NCI-H2081 treated with DMSO at 0.1 percent for 48 hours (cell line): ENCODE measurements at regions not wholly inside any gene's neighbourhood (a gene's known extent, or its start where the extent isn't known, plus 50 kb on each side); places are given as distances from the start of the nearest gene placed in this dataset.

Source experiments
- DNase-seq: peaks from one replicate; lab custom pipeline; 2025; lab: John Stamatoyannopoulos, UW

DNA sequence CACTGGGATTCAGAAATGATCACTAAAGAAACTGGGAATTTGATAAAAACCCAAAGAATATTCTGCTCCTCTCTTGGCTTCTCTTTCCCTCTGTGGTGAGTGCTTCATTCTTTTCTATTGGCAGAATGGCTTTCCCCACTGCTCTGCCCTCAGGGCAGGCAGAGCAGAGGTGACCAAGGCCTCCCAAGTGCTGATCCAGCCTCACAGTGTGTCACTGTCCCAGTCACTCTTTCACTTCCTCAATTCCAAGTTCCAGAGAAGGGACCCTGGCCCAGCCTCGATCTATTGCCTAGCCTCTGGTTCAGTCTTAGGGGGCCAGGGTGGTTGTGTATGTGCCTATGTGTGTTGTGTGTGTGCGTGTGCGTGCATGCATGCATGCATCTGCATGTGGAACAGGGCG lies 180.6 kb upstream of the TMTC4 start:
- DNase-seq, result no peak

DNA sequence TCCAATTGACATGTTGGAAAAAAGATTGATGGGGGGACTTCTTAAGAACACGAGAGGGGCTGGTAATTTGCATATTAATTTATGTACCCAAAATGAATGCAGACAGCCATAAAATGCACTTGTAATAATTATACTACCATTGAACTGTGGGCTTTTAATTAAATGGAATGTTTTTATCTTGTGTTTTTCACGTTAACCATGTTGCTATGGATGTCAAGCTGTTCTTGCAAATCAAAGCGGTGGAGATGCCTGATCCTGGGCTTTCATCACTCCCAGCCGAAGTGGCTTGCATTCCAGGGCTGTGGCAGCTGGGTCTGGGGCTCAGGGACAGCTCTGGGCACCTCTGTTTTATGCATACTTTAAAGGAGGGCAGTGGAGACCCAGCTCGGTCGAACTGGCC lies 179.4 kb upstream of the TMTC4 start:
- DNase-seq, result no peak

DNA sequence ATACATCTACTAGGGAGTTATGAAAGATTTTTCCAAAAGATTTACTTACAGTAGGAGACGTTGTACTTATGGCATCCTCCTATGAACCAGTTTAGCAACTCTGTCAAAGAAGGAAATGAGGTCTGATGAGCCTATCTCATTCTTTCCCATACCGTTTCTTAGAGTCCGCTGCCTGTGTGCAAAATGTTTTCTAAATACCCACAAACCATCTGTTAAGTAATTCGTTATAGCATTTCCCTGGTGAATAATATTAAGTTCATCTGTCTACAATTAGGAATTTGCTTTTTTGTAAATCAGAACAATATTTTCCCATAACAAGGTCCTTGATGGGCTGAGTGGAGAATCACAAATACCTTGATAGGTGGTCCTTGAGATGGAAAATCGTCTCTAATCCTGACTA lies 178.8 kb upstream of the TMTC4 start:
- DNase-seq, result no peak

DNA sequence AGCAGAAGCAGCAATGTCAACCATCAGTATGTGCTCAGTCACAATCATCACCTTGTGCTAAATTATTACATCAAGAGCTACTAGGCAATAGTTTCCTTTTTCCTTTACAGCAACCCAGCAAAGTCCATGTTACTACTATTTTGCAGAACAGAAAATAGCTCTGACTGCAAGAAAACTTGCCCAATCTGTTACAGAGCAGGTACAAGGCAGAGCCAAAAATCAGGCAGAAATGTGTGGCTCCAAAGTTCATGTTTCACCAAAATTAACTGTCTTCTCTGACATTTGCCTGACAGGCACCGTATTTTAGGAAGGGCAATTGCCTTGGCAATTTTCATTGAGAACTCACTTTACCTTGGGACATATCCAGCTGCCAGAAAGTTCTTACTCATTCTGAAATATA lies 177.6 kb upstream of the TMTC4 start:
- no peak for DNase-seq

DNA sequence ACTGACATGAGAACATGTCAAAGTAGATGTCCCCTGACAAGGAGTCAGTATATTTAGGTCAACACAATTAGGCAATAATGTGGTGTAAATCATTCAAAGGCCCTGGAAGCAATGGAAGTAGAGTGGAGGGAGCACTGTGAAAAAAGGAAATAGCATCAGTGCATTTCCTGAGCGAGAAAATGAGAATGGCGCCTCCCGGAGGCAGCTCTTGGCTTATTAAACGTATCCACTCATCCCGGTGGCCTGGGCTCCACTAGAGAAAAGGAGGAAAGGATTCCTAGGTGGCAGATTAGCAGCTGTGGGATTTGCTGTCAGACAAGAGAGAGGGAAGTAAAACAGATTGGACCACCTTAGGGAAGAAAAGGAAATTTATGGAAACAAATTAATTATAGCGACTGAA lies 173.7 kb upstream of the TMTC4 start:
- no peak for DNase-seq

DNA sequence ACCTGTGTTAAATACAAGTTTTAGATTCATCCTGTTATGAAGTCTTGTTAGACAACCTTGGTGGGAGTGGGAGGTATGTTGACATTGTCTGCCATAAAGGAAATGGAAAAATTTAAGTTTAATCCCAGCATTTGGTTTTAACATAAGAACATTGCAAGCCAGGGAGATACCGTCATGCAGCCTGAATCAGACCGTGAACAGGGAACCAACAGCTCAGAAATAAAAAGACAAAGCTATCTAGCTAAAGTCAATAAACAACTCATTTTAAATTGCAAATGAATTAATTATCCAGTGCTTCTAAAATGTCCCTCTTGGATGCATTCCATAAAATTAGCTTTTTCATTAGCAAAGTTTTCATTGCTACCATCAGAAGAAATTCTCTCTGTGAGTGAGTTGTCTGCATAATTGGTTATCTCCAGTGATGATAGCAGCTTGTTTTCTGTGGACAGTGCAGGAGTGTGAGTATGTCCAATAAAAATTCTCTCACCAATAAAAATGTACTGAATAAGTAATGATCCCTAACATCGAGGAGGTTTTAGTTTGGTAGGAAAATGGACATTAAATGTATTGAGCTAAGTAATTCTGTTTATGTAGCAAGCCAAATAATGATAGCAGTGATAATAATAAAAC lies 170.6 kb upstream of the TMTC4 start:
- DNase-seq, result no peak

DNA sequence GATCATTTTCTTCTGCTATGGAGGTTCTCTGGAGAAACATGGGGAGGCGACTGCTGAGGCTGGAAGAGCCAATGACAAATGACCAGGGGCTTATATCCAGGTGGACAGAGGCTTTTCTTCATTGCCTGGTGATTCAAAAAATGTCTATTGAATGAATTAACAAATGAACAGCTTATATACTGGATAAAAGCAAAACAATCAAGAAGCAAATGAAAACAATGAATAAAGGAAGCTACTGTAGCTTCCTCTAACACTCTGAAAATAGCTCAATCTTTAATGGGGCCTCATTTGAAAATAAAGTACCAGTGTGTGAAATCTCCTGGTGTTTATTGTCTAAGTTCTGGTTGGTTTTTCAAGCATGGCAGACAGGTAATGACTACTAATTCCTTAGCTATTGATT lies 167.5 kb upstream of the TMTC4 start:
- DNase-seq, result no peak

DNA sequence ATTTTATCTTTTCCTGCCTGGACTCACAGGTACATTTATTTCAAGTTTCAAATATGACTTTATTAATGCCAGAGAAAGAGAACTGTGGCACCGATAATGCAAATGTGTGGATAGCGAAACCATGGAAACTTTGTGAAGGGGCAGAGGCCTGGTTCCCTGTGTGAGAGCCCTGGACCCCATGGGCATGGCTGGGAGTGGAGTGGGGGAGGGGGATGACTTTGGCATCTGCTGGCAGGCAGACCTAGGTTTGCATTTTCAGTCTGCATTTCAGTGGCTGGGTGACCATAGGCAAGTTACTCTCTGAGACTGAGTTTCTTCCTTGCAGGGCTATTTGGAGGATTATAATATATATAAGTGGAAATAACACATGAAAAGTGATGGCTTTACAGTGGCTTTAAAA lies 163.8 kb upstream of the TMTC4 start:
- no peak for DNase-seq

DNA sequence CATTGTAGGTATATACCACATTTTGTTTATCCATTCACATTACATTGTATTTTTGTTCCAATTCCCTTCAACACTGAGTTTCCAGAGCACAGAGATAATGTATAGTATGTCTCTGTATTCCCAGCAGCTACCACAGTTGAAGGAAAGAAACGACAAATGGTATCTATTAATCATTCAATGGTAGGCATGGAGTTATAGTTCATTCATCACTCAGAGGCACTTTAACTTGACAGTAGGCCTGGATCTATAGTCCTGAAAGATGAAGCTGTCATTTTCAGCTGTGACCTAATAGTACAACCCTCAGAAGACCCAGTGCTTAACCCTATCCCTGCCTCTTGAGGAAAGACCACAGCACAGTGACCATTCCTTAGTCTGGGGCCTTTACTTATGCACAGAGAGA lies 163.0 kb upstream of the TMTC4 start:
- no peak for DNase-seq

DNA sequence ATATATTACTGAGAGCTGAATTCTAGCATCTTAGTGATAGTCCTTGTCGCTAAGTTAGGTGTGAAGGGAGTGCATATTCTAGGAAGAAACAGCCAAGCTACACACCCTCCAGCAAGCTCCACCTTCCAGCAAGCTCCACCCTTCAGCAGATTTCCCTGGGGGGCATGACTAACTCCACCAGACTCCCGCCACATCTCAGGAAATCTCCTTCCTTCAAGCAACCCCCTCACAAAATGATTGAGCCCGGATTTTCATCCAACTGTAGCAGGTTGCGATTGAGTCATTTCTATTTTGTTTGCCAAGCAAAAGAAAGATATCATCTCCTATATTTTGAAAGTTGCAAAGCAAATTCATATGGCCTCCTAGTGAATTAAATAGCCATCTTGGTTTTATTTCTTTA lies 162.1 kb upstream of the TMTC4 start:
- no peak for DNase-seq

DNA sequence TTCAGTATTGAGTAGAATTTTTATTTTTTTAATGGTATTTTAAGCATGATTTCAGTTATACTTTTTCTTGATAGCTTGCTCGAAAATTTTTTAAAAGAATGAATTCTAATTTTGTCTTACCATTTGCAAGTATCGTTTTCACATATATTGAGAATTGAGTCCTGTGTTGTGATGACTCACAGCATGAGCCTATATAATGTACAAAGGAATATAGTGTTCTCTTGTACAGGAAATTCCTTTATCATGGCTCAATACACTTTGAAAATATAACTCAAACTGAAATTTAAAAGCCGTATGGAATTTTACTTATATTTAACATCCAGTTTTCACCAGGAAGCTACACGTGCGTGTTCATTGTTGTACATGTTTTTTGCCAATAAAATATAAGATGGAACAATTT lies 161.1 kb upstream of the TMTC4 start:
- DNase-seq, result no peak

DNA sequence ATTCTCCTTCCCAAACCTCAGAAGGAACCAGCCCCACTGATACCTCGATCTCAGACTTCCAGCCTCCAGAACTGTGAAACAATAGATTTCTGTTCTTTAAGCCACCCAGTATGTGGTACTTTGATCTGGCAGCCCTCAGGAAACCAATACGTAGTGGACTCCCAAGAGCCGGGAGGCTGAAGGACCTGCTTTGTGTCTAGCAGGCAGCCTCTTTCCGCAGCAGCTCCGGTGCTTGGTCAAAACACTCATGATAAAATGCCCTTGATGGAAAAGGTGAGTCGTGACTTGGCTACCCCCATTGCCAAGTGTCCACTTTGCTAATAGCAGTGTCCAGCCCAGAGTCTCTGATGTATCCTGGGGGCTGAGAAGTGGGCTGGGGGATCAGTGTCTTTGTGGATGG lies 158.8 kb upstream of the TMTC4 start:
- no peak for DNase-seq

DNA sequence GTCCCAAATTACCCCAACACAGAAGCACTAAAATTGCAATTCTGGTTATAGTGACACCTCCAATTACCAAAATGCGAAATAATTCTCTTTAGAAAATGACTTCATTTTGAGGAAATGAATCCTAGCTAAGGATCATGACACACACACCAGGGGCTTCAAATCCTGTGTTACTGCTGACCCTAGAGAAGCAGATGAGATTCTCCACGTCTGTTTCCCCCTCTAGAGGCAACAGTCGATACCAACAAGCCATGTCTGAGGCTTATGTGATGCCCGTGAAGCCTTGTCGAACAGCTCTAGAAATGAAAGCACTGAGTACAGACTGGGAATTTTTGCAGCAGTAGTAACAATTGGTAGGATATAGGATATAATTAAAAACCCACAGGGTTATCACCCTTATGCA lies 153.6 kb upstream of the TMTC4 start:
- DNase-seq, result no peak

DNA sequence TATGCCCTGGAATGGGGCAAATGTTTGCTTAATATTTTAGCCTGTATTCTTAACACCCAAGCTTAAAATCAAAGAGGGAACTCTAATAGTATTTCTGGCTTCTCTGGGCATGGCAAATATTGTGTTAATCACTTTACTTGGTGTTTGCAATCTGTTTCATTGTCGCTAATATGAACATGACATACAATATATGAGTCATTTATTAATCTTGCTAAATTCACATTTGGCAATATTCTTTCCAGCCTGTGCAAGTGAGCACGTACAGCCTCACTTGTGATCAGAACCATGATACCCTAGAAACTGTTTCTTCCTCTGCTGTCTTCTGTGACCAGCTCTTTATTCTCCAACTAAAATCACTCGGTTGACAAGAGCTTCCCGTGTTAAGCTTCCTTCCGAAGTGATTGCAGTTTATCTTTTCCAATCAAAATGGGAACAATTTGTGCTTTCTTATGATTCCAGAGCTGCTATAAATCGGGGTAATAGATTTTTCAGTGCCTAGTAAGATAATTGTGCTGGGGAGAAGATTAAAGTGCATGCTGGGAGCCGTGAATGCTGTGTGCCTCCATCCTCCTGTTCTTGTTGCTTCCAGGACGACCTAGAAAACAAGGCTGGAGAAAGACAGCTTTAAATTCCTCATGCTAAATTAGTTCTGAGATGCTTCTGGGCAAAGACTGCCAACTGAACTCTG lies 153.0 kb upstream of the TMTC4 start:
- DNase-seq, result no peak

DNA sequence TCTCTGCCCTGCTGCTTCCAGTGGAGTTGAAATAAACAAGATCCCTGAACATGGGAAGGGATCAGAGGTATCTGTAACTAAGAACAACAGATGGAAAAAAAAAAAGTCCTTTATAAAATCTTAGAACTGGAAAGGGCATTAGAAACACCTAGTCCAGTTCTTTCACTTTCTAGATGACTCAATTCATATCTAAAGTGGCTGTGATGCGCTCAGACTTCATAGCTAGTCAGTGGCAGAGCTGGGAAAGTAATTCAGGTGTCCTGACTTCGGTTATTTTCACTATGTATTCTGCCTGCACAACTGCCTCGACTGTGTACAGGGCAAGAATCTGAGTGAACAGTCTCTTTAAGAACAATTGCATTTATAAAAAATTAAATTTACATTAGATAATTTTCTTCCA lies 151.8 kb upstream of the TMTC4 start:
- no peak for DNase-seq

DNA sequence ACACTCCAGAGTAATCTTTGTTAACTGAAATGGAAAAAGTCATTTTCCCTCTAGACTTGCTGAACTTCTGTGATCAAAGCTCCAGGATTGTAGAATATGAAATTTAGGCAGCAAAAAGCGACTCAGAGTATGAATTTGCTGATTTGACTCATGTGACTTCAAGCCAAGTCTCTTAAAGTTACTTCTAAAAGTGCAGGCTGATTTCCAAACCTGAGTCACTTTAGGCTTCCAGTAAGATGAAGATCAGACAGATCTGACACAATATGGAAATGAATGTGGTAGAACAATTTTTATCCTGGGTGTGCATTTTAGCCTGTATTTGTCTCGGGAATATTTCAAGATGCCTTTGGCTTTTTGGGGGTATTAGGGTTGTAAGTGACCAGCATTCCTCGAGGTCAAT lies 151.0 kb upstream of the TMTC4 start:
- DNase-seq, result no peak

DNA sequence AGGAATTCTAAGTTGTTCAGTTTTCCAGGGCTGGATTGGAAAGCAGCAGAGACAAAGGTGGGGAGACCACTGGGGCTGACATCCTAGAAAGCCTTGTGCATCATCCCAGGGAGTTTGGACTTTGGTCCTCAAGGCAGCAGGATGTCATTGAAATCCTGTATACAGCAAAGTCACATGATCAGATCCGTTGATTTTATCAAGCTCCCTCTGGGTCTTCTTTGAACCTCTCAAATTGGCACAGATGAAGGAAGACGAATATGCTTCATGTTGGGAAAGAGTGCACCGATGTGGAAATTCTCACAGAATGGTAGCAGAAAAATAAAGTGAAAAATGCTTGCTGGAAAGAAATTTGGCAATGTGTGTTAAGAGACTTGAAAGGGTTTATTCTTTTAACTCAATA lies 149.8 kb upstream of the TMTC4 start:
- no peak for DNase-seq

DNA sequence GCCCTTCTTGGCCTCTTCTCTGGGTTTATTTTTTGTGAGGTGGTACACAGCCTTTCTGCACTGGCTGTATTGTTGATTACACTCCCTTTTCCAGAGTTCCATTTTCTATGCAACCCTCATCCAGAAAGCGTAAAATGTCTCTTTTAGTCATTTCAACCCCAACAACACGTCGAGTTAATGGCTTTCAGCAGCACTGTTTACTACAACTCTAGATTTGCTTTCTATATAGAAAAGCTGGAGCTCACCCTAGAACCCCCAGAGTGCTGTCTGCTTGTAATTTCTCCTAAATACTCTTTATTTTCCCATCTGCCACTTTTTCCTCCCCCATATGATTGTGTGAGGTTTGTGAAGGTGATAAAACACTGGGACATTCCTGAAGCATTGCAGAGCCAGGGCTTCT lies 148.9 kb upstream of the TMTC4 start:
- no peak for DNase-seq

DNA sequence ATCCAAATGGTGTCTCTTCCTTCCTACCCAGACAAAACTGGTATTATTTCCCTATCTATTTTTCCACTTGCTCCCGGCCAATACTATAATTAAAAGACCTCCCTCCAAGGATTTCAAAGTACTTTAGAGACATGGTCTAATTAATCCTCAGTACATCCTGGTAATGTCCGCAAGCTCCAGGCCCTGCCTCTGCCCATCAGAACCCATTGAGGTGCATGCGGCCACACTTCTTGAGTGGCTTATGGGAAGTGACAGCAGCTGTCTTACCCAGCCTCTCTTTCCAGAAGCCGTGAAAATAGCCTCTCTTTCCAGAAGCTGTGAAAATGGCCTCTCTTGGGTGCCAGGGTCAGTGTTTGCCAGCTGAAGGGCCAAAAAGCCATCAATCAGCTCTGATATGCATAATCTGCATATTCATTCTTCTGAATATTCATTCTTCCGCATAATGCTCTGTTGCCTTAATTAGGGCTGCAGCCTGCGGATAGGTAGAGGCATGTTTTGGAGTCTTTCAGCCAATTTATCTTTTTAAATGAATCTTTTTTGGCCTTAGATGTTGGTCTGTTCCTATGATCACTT lies 148.4 kb upstream of the TMTC4 start:
- no peak for DNase-seq

DNA sequence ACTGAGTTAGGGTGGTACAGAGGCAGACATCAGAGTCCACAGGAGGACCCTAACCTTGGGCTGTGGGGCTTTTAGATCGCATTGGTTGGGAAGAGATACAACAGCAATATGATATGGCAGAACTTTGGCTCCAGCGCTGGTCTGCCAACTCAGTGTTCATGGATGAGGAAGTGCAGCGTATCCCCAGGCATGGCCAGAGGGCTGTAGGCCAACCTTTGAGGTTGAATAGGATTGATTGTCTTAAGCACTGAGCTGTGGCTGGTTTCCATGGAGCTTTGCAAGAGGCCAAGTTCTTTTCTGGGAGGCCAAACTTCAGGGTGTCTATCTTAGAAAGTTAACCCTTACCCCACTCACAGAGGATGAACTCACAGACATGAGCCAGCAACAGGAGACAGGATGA lies 144.1 kb upstream of the TMTC4 start:
- DNase-seq, result no peak

DNA sequence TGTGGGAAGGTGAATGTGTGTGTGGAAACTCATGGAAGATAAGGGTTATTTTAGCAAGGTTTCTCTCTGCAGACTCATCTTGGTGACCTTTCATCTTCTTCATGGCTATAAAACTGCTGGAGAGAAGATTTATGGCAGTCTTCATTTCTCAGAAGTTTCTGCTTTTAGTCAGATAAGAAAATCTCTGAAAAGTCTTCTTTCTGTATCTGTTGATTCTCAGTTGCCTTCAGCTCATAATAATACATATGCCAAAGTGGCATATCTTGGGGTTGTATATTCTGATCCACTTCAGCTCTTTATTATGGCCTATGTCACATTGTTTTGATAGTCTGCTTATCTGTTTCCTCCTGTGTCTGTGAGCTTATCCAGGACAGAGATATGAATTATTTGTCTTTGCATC lies 143.3 kb upstream of the TMTC4 start:
- no peak for DNase-seq

DNA sequence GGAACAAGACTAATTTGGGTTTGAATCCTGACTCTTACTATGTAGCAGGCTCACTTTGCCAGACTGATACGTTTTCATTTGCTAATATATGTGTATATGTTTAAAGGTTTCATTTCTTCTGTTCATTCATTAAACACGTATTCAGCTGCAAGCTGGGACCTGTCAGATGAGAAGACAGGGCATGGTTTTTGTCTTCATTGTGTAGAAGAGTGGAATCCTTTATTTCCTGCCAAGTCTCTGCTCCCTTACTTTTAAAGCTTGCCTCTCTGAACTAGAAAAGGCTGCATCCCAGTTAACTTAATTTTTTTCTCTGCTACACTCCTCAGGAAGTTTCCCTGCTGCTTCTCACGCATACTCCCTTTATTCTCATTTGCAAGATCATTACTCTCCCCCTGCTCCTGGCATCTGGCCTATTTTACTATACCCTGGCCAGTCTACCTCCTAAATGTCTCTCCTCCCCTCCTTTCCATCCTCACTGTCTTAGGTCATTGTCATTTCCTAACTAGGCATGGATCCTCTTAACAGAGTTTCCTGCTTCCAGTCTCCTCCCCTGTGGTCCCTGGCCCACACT lies 141.0 kb upstream of the TMTC4 start:
- no peak for DNase-seq

DNA sequence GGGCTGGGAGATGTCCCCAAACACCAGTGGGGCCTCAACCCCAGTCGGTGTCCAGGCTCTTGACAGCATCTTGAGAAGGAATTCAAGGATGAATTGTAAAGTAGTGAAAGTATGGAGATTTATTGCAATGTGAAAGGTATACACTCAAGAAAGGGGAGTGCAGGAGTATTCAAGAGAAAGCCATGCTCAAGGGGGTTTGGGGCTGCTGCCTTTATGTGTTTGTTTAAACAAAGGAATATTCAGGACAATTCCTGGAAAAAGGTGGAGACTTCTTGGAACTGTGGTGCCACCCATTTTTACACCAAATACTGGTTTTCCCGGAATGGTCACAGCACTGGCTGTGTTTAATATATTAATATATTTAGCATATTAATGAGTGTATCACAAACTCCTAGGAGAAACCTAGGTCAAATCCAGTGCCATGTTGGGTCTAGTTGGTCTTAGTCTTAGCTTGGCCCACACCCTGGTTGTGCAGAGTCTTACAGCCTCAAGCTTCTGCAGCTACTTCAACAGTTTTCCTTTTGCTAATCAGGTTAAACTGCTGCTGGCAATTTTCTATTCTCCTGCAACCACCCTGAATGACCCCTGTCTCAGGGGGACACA lies 138.5 kb upstream of the TMTC4 start:
- no peak for DNase-seq
